HepG2 (cell line): ENCODE measurements at regions not wholly inside any gene's neighbourhood (a gene's known extent, or its start where the extent isn't known, plus 50 kb on each side); places are given as distances from the start of the nearest gene placed in this dataset.

Experiments
- CTCF ChIP-seq: sonication (generic); formaldehyde crosslinking; IDR thresholded peaks from 2 replicates; pipeline ENCODE4 v1.5.0; 2020; ENCODE audit warnings: mild to moderate bottlenecking, missing genetic modification reagents, moderate library complexity
- DBP ChIP-seq: sonication (generic); formaldehyde crosslinking; IDR thresholded peaks from 2 replicates; pipeline ENCODE4 v1.4.0; 2020; ENCODE audit warnings: missing genetic modification reagents; ENCODE audit errors: not compliant biosample characterization
- EP300 ChIP-seq, 3 experiments: sonication (generic) in 1 of 3; formaldehyde crosslinking in 1 of 3; IDR thresholded peaks; 2 replicates each; pipeline versions ENCODE4 v1.5.1 to v1.6.1; 2011 to 2020; ENCODE audit warnings: low read depth in 2 of 3, low read length in 2 of 3, borderline replicate concordance in 1 of 3, improper control_type of control experiment in 1 of 3, mild to moderate bottlenecking in 1 of 3, missing genetic modification reagents in 1 of 3, moderate library complexity in 1 of 3
- KDM1A ChIP-seq: IDR thresholded peaks from 2 replicates; pipeline ENCODE4 v1.6.1; 2016; ENCODE audit warnings: missing compliant biosample characterization
- KLF9 ChIP-seq: IDR thresholded peaks from 2 replicates; pipeline ENCODE4 v1.6.1; 2016; ENCODE audit warnings: low read depth
- NR2C2 ChIP-seq: sonication (generic); formaldehyde crosslinking; IDR thresholded peaks from 2 replicates; pipeline ENCODE4 v1.4.0; 2020; ENCODE audit warnings: missing genetic modification reagents, mild to moderate bottlenecking, moderate library complexity, borderline replicate concordance
- POLR2AphosphoS5 ChIP-seq: IDR thresholded peaks from 2 replicates; pipeline ENCODE4 v1.6.1; 2012; ENCODE audit warnings: low read depth, low read length
- PRDM15 ChIP-seq: sonication (generic); formaldehyde crosslinking; IDR thresholded peaks from 2 replicates; pipeline ENCODE4 v1.4.0; 2020; ENCODE audit warnings: missing genetic modification reagents
- TBL1XR1 ChIP-seq: fragments of 150-350 bp; IDR thresholded peaks from 2 replicates; pipeline ENCODE4 v1.6.1; 2014; ENCODE audit warnings: borderline replicate concordance, low read length; ENCODE audit not compliant: partially characterized antibody
- USF2 ChIP-seq, 2 experiments: sonication (generic) in 1 of 2; formaldehyde crosslinking in 1 of 2; IDR thresholded peaks; 2 replicates each; pipeline versions ENCODE4 v1.5.1 to v1.6.1; 2011 to 2020; ENCODE audit warnings: borderline replicate concordance in 1 of 2, low read depth in 1 of 2, low read length in 1 of 2, mild to moderate bottlenecking in 1 of 2, missing genetic modification reagents in 1 of 2, moderate library complexity in 1 of 2
- ZBTB37 ChIP-seq: sonication (generic); formaldehyde crosslinking; IDR thresholded peaks from 2 replicates; pipeline ENCODE4 v1.4.0; 2020; ENCODE audit warnings: mild to moderate bottlenecking, missing genetic modification reagents
- ZNF12 ChIP-seq: sonication (generic); formaldehyde crosslinking; IDR thresholded peaks from 2 replicates; pipeline ENCODE4 v1.5.0; 2020; ENCODE audit warnings: missing genetic modification reagents

- TF ChIP-seq ZBTB37 (CRISPR knock-in tag) (no peak), KDM1A (CRISPR knock-in tag) (no peak), ZNF12 (CRISPR knock-in tag) (no peak), KLF9 (CRISPR knock-in tag) (no peak), CTCF (CRISPR knock-in tag) (no peak), NR2C2 (no peak), EP300 (IDR thresholded peaks at IDR 0.05; ENCODE audit: low read depth in 2 of 2, low read length in 2 of 2) (no peak), EP300 (CRISPR knock-in tag; IDR thresholded peaks at IDR 0.05; ENCODE audit: borderline replicate concordance) (no peak), DBP (no peak), USF2 (IDR thresholded peaks at IDR 0.05; ENCODE audit: low read depth, low read length) (no peak), USF2 (CRISPR knock-in tag; IDR thresholded peaks at IDR 0.05; ENCODE audit: borderline replicate concordance) (no peak), POLR2AphosphoS5 (no peak), TBL1XR1 (no peak), PRDM15 (CRISPR knock-in tag) (no peak)
These were observed 1002.3 kb upstream of the CDH8 start for GRCh38 chr16:63038397-63039106.
